Peyer's patch (tissue), 4 donors: ENCODE measurements at regions not wholly inside any gene's neighbourhood (a gene's known extent, or its start where the extent isn't known, plus 50 kb on each side); places are given as distances from the start of the nearest gene placed in this dataset.

Source experiments
- POLR2A ChIP-seq, 2 donors: fragments of 450-650 bp; IDR thresholded peaks; one replicate each; pipeline ENCODE4 v1.5.1; 2017; ENCODE audit warnings: antibody characterized with exemption in 2 of 2, mild to moderate bottlenecking in 2 of 2, moderate library complexity in 2 of 2
- TF ChIP-seq, protein P1 (sequence below), 6 experiments: fragments of 450-650 bp in 4 of 6; fragments of 200-600 bp in 2 of 6; sonication (generic) in 1 of 6; IDR thresholded peaks; one replicate each; pipeline ENCODE4 v1.5.1; 2017 to 2019; ENCODE audit warnings: antibody characterized with exemption in 6 of 6, mild to moderate bottlenecking in 3 of 6, moderate library complexity in 1 of 6

DNA sequence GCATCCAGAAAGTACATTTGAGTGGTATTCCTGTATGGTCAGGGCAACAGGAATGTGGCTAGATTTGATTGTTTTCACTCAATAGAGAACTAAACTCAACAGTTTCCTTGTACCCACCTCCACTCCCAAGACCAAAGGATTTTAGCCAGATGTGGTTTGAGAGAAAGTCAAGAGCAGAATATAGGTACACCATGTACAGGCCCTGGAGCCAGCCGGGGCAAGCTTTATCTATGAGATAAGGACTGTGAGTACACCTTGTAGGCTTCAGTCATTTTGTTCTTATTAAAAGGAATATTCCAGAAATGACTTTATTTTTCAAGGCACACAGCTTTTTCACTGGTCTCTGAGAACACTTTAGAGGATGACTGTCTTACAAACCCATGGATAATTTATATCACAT lies 192.4 kb upstream of the JUN start:
- TF ChIP-seq, protein P1, sequence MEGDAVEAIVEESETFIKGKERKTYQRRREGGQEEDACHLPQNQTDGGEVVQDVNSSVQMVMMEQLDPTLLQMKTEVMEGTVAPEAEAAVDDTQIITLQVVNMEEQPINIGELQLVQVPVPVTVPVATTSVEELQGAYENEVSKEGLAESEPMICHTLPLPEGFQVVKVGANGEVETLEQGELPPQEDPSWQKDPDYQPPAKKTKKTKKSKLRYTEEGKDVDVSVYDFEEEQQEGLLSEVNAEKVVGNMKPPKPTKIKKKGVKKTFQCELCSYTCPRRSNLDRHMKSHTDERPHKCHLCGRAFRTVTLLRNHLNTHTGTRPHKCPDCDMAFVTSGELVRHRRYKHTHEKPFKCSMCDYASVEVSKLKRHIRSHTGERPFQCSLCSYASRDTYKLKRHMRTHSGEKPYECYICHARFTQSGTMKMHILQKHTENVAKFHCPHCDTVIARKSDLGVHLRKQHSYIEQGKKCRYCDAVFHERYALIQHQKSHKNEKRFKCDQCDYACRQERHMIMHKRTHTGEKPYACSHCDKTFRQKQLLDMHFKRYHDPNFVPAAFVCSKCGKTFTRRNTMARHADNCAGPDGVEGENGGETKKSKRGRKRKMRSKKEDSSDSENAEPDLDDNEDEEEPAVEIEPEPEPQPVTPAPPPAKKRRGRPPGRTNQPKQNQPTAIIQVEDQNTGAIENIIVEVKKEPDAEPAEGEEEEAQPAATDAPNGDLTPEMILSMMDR (IDR thresholded peaks at IDR 0.05), result no peak
- TF ChIP-seq POLR2A (IDR thresholded peaks at IDR 0.05), result no peak
